Rectal smooth muscle tissue (tissue), 1 donor: ENCODE measurements at regions not wholly inside any gene's neighbourhood (a gene's known extent, or its start where the extent isn't known, plus 50 kb on each side); places are given as distances from the start of the nearest gene placed in this dataset.
"Not testable (repeated sequence)": the region's sequence is repeated elsewhere in the genome, so short reads cannot be mapped to it uniquely, and the experiment has no call there.

Experiments used
- H3K27ac ChIP-seq: one replicate; pipeline ENCODE4 v1.7.0; 2013; ENCODE audit warnings: low read depth, low read length, inconsistent platforms
- H3K27me3 ChIP-seq: one replicate; pipeline ENCODE4 v1.7.0; 2013; ENCODE audit warnings: low read length; ENCODE audit not compliant: control insufficient read depth, insufficient read depth
- H3K36me3 ChIP-seq: one replicate; pipeline ENCODE4 v1.7.0; 2013; ENCODE audit warnings: low read length; ENCODE audit not compliant: control insufficient read depth, insufficient read depth
- H3K4me1 ChIP-seq: one replicate; pipeline ENCODE4 v1.7.0; 2013; ENCODE audit warnings: low read length; ENCODE audit not compliant: control insufficient read depth, insufficient read depth
- H3K4me3 ChIP-seq: one replicate; pipeline ENCODE4 v1.7.0; 2013; ENCODE audit warnings: low read length
- H3K9ac ChIP-seq: one replicate; pipeline ENCODE4 v1.7.0; 2013; ENCODE audit warnings: low read length

DNA sequence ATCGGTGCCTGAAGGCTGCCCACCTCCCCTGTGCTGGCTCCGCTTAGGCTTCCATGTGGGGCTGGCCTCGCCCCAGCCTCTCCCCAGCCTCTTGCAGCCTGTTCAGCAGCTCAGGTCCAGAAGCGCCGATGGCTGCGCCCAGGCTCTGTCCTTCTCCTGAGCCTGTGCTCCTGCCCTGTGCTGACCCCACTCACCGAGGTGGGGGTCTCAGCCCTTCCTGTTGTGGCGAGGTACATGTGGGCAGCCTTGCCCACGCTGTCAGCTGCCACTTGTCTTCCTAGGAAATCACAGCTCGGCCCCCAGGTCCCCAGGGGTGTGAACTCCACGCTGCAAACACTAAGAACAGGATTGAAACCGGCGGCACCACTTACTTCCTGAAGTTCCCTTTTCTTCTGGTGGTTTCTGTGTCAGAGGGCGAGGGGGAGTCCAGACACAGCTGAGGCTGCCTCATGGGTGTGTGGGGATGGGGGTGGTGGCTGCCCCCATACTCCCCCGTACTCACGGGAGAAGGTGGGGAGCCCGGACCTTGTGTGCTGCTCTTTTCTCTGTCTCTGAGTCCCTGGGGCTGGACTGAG lies 249.1 kb downstream of the TMEM121 start:
- not testable (repeated sequence) for H3K9ac ChIP-seq, H3K4me1 ChIP-seq, H3K27me3 ChIP-seq, H3K36me3 ChIP-seq, H3K27ac ChIP-seq, H3K4me3 ChIP-seq

DNA sequence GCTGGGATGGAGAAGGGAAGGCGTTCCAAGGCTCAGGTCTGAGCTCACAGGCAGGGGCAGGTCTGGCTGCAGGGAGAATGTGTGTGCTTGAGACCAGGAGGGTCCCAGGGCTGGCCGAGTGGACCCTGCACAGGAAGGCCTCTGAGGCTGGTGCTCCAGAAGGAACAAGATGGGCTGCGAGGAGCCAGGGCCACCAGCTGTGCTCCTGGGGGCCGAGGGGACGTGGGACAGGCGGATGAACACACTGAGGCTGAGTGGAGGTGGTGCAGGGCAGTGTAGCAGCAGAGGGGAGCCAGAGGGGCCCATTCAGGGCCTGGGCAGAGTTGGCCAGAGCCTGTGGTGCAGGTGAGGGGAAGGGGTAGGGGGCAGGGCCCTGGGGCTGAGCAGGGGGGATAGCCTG lies 249.7 kb downstream of the TMEM121 start:
- not testable (repeated sequence) for H3K4me3 ChIP-seq, H3K36me3 ChIP-seq, H3K9ac ChIP-seq, H3K4me1 ChIP-seq, H3K27me3 ChIP-seq, H3K27ac ChIP-seq

DNA sequence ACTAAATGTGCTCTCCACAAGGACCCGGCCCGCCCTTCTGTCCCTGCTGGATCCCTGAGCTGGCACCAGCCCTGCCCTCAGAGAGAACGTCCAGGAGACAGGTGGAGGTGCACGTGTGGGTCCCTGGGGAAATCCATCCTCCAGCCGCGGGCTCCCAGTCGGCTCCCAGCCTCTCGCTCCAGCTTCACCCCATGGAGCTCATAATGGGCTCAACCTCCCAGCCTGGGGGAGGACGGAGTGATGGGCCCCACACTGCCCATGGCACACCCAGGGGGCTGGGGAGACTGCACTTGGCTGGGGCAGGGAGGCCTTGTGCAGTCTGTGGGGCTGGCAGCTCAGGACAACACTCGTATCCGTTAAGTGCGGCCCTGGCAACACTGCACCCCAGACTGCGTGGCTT lies 250.5 kb downstream of the TMEM121 start:
- H3K27me3 ChIP-seq = no peaks in the 10 kb centered on the region
- H3K36me3 ChIP-seq = no peaks in the 10 kb centered on the region
- H3K9ac ChIP-seq = no peak overlapping the region
- H3K4me3 ChIP-seq = no peak overlapping the region
- H3K27ac ChIP-seq = no peak overlapping the region
- H3K4me1 ChIP-seq = no peaks in the 10 kb centered on the region

- no peaks in the 10 kb centered on the region for H3K4me1 ChIP-seq
- no peaks in the 10 kb centered on the region for H3K36me3 ChIP-seq
- no peak overlapping the region for H3K9ac ChIP-seq
- H3K4me3 ChIP-seq = no peak overlapping the region
- no peak overlapping the region for H3K27ac ChIP-seq
- no peaks in the 10 kb centered on the region for H3K27me3 ChIP-seq
These were observed 257.3 kb downstream of the TMEM121 start for GRCh38 chr14:105783707-105784106.

DNA sequence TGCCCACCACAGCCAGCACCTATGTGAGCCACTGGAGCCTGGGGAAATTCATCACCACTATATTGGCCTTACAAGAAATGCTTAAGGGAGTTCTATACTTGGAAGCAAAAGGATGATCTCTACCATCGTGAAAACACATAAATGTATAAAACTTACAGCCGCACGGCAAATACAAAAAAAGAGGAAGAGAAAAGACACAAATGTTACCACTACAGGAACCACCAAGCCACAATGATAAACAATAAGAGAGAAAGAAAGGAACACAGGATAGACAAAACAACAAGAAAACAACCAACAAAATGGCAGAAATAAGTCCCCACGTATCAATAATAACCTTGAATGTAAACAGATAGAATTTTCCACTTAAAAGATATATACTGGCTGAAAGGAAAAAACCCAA lies 267.5 kb downstream of the TMEM121 start:
- Histone ChIP-seq H3K27ac (no peak overlapping the region), H3K4me3 (no peak overlapping the region), H3K36me3 (no peaks in the 10 kb centered on the region), H3K27me3 (no peaks in the 10 kb centered on the region), H3K4me1 (no peaks in the 10 kb centered on the region), H3K9ac (no peak overlapping the region)

DNA sequence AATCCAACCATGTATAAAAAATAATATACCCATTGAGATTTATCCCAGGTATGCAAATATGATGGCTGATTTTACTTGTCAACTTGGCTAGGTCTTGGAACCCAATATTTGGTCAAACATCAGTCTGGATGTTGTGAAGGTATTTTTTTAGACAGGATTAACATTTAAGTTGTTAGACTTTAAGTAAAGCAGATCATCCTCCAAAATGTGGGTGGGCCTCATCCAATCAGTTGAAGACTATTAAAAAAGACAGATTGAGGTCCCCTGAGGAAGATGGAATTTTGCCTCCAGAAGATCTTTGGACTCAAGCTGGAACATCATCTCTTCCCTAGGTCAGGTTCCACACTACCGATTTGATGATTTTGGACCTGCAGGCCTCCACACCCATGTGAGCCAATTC lies 271.2 kb downstream of the TMEM121 start:
- no peak overlapping the region for H3K4me3 ChIP-seq
- H3K9ac ChIP-seq = no peak overlapping the region
- no peaks in the 10 kb centered on the region for H3K36me3 ChIP-seq
- H3K27ac ChIP-seq = no peak overlapping the region
- no peaks in the 10 kb centered on the region for H3K4me1 ChIP-seq
- no peaks in the 10 kb centered on the region for H3K27me3 ChIP-seq

GRCh38 chr14:105805701-105806100 lies 279.3 kb downstream of the TMEM121 start:
- no peaks in the 10 kb centered on the region for H3K36me3 ChIP-seq
- H3K4me3 ChIP-seq = no peak overlapping the region
- no peaks in the 10 kb centered on the region for H3K27me3 ChIP-seq
- no peak overlapping the region for H3K27ac ChIP-seq
- H3K4me1 ChIP-seq = no peaks in the 10 kb centered on the region
- no peak overlapping the region for H3K9ac ChIP-seq

GRCh38 chr14:105806568-105806967 lies 280.2 kb downstream of the TMEM121 start:
- no peaks in the 10 kb centered on the region for H3K4me1 ChIP-seq
- no peaks in the 10 kb centered on the region for H3K36me3 ChIP-seq
- no peak overlapping the region for H3K27ac ChIP-seq
- no peaks in the 10 kb centered on the region for H3K27me3 ChIP-seq
- H3K9ac ChIP-seq = no peak overlapping the region
- no peak overlapping the region for H3K4me3 ChIP-seq

DNA sequence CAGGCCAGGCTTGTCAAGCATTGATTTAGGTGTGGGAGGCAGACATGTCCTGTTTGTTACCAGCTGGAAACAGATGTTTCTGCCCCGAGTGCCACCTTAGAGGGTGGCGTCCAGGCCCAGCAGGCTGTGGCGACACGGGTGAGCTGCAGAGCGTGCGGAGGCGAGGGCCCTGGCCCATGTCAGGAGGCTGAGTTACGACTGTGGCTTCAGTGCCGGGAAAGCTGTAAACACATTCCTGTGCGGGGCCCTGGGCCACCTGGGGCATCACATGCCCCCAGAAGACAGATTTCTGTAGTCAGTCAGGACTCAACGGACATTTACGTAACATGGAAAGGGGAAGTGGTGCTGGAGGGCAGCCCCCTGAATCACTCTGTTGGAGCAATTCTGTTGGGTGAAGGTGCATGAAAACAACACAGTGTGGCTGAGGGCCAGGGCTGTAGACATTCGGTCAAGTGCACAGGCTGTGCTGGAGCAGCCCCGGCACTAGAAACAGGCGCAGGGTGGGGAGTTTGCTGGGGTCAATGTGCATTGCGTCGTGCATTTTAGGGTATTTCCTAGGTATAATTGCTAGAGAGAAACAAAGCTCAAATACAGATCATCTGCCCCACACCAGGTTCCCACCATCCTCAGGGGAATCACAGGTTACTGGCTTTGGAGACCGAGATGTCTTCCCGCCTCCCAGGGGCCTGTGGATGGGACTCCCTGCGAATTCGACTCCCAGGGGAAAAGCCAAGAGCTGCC lies 291.8 kb downstream of the TMEM121 start:
- Histone ChIP-seq H3K27me3 (no peaks in the 10 kb centered on the region), H3K9ac (no peak overlapping the region), H3K4me3 (no peak overlapping the region), H3K36me3 (no peaks in the 10 kb centered on the region), H3K4me1 (no peaks in the 10 kb centered on the region), H3K27ac (no peak overlapping the region)

DNA sequence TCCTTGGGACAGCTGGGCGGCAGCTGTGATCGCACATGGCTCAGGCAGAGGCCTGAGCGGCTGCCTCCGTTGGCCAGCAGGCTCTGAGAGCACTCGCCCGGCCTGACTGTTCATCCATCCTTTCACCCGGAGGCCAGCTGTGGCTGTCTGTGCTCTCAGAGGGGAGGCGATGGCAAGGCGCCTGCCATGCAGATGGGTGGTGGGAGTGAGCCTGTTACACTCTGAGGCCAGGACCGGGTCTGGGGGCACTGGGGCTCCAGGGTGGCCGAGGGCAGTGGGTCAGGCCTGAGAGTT lies 292.3 kb downstream of the TMEM121 start:
- Histone ChIP-seq H3K36me3 (no peaks in the 10 kb centered on the region), H3K9ac (no peak overlapping the region), H3K4me3 (no peak overlapping the region), H3K4me1 (no peaks in the 10 kb centered on the region), H3K27ac (no peak overlapping the region), H3K27me3 (no peaks in the 10 kb centered on the region)

- Histone ChIP-seq H3K4me3 (no peak overlapping the region), H3K27me3 (no peaks in the 10 kb centered on the region), H3K4me1 (no peaks in the 10 kb centered on the region), H3K36me3 (no peaks in the 10 kb centered on the region), H3K27ac (no peak overlapping the region), H3K9ac (no peak overlapping the region)
These were observed 303.8 kb downstream of the TMEM121 start for GRCh38 chr14:105830171-105830570.

- Histone ChIP-seq H3K27me3 (no peaks in the 10 kb centered on the region), H3K4me3 (no peak overlapping the region), H3K4me1 (no peaks in the 10 kb centered on the region), H3K27ac (no peak overlapping the region), H3K9ac (no peak overlapping the region), H3K36me3 (no peaks in the 10 kb centered on the region)
These were observed 309.8 kb downstream of the TMEM121 start for GRCh38 chr14:105836160-105836559.

GRCh38 chr14:105836730-105837129 lies 310.3 kb downstream of the TMEM121 start:
- no peaks in the 10 kb centered on the region for H3K27me3 ChIP-seq
- no peak overlapping the region for H3K9ac ChIP-seq
- no peaks in the 10 kb centered on the region for H3K4me1 ChIP-seq
- H3K27ac ChIP-seq = no peak overlapping the region
- no peaks in the 10 kb centered on the region for H3K36me3 ChIP-seq
- H3K4me3 ChIP-seq = no peak overlapping the region
